Upper lobe of left lung (tissue), 6 donors: ENCODE measurements at regions not wholly inside any gene's neighbourhood (a gene's known extent, or its start where the extent isn't known, plus 50 kb on each side); places are given as distances from the start of the nearest gene placed in this dataset.

Experiments
- ATAC-seq, 2 donors: fragments of 200-7000 bp; cut with Tn5 transposase; one replicate each; pipeline ENCODE4 v1.9.1; 2022; ENCODE audit warnings: mild to moderate bottlenecking in 2 of 2, moderate library complexity in 2 of 2; ENCODE audit not compliant: low FRiP score in 2 of 2
- DNase-seq, 2 donors: peaks; one replicate each; pipeline ENCODE4 v3.0.0-alpha.2; 2019 to 2020
- H3K27ac ChIP-seq, 4 donors: fragments of 200-600 bp; sonication (generic); one replicate each; pipeline ENCODE4 v1.5.1; 2016 to 2019
- H3K27me3 ChIP-seq, 4 donors: fragments of 200-600 bp; sonication (generic); one replicate each; pipeline ENCODE4 v1.5.1; 2017 to 2019
- H3K36me3 ChIP-seq, 4 donors: fragments of 200-600 bp; sonication (generic); one replicate each; pipeline ENCODE4 v1.5.1; 2016 to 2019
- H3K4me1 ChIP-seq, 4 donors: fragments of 200-600 bp; sonication (generic); one replicate each; pipeline ENCODE4 v1.5.1; 2018 to 2019
- H3K4me3 ChIP-seq, 4 donors: fragments of 200-600 bp; sonication (generic); one replicate each; pipeline ENCODE4 v1.5.1; 2017 to 2019; ENCODE audit warnings: mild to moderate bottlenecking in 2 of 4, moderate library complexity in 1 of 4
- H3K9me3 ChIP-seq, 4 donors: fragments of 200-600 bp; sonication (generic); one replicate each; pipeline ENCODE4 v1.5.1; 2018 to 2019
- EP300 ChIP-seq, 4 donors: sonication (generic); formaldehyde crosslinking; IDR thresholded peaks; one replicate each; pipeline ENCODE4 v1.5.1; 2017; ENCODE audit warnings: antibody characterized with exemption in 4 of 4, control low read depth in 2 of 4
- POLR2A ChIP-seq, 4 donors: fragments of 450-650 bp; IDR thresholded peaks; one replicate each; pipeline ENCODE4 v1.5.1; 2016 to 2017; ENCODE audit warnings: antibody characterized with exemption in 4 of 4, mild to moderate bottlenecking in 2 of 4
- POLR2AphosphoS5 ChIP-seq, 2 donors: sonication (generic); formaldehyde crosslinking; IDR thresholded peaks; one replicate each; pipeline ENCODE4 v1.5.1; 2017; ENCODE audit warnings: antibody characterized with exemption in 2 of 2
- WGBS, 2 donors: methylation state at CpG; one replicate each; pipeline ENCODE4 v1.1.5; 2017 to 2018; 5-methylcytosine and 5-hydroxymethylcytosine counted together
- TF ChIP-seq, protein P1 (sequence below), 6 experiments: fragments of 450-650 bp in 4 of 6; fragments of 200-600 bp in 2 of 6; sonication (generic) in 2 of 6; IDR thresholded peaks; one replicate each; pipeline ENCODE4 v1.5.1; 2016 to 2019; ENCODE audit warnings: antibody characterized with exemption in 6 of 6
- donor health status: DM: no; HTN: no; CAD: no; lungs with moderate emphysema.
- donor health status: DM: no; HTN: yes; CAD: no; lungs with severe emphysema.

DNA sequence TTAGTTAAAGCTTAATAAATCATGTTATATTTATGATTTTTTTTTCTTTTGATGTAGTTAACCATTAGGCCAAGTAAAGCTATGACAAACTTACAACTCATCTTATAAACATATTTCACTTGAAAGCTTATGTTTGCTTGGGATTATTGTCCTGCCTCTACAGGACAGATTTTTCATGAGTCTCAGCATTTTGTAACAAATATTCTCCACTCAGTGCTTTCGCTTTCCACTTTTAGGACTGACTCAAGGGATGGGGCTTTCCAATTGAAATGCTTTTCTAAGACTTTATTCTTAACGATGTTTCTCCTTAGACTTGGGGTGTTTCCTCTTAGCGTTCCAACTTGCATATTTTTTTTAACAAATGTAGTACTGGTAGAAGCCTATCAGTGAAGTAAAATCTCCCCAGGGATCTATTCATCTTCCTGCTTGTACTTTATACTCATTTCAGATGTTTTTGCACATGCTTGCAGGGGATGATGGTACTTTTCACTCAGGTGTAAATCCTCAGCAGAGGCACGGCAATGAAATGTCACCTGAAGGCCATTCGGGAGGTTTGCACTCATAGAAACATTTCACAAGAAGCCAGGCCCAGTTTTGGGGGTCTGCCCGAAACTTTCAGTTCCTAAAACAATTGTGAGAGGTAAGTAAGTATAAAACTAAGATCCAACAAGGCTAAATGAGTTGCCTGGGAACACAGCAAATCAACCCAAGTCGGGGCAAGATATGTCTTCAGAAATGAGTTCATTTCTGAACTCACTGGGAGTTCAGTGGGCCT is 298.1 kb upstream of the FOXQ1 start:
- DNase-seq (no peak), ATAC-seq (no peak)
- H3K36me3 ChIP-seq, result no peaks in the 10 kb centered on the region
- no peaks in the 10 kb centered on the region for H3K4me1 ChIP-seq
- no peaks in the 10 kb centered on the region for H3K9me3 ChIP-seq
- no peak overlapping the region for H3K4me3 ChIP-seq
- TF ChIP-seq POLR2A (IDR thresholded peaks at IDR 0.05), result no peak
- no peak overlapping the region for H3K27ac ChIP-seq
- no peaks in the 10 kb centered on the region for H3K27me3 ChIP-seq
- WGBS, 2 donors, result 80 to 88% methylated on average over 7 of the region's 7 CpGs

GRCh38 chr6:1009103-1009502 is 302.8 kb upstream of the FOXQ1 start:
- Histone ChIP-seq H3K36me3 (no peaks in the 10 kb centered on the region), H3K27ac (no peak overlapping the region), H3K9me3 (no peaks in the 10 kb centered on the region), H3K27me3 (no peaks in the 10 kb centered on the region), H3K4me1 (no peaks in the 10 kb centered on the region), H3K4me3 (no peak overlapping the region)
- WGBS, 2 donors, result 70 to 86% methylated on average over 1 of the region's 1 CpG
- DNase-seq (no peak), ATAC-seq (no peak)
- TF ChIP-seq EP300 (IDR thresholded peaks at IDR 0.05), result no peak
- TF ChIP-seq, protein P1, sequence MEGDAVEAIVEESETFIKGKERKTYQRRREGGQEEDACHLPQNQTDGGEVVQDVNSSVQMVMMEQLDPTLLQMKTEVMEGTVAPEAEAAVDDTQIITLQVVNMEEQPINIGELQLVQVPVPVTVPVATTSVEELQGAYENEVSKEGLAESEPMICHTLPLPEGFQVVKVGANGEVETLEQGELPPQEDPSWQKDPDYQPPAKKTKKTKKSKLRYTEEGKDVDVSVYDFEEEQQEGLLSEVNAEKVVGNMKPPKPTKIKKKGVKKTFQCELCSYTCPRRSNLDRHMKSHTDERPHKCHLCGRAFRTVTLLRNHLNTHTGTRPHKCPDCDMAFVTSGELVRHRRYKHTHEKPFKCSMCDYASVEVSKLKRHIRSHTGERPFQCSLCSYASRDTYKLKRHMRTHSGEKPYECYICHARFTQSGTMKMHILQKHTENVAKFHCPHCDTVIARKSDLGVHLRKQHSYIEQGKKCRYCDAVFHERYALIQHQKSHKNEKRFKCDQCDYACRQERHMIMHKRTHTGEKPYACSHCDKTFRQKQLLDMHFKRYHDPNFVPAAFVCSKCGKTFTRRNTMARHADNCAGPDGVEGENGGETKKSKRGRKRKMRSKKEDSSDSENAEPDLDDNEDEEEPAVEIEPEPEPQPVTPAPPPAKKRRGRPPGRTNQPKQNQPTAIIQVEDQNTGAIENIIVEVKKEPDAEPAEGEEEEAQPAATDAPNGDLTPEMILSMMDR (IDR thresholded peaks at IDR 0.05), result no peak
- TF ChIP-seq POLR2AphosphoS5 (IDR thresholded peaks at IDR 0.05), result no peak
- TF ChIP-seq POLR2A (IDR thresholded peaks at IDR 0.05), result no peak

- no peaks in the 10 kb centered on the region for H3K9me3 ChIP-seq
- no peak overlapping the region for H3K4me3 ChIP-seq
- no peaks in the 10 kb centered on the region for H3K4me1 ChIP-seq
- ATAC-seq, result no peak
- no peaks in the 10 kb centered on the region for H3K27me3 ChIP-seq
- H3K27ac ChIP-seq, result no peak overlapping the region
- TF ChIP-seq POLR2A (IDR thresholded peaks at IDR 0.05) (no peak), POLR2AphosphoS5 (IDR thresholded peaks at IDR 0.05) (no peak), EP300 (IDR thresholded peaks at IDR 0.05) (no peak)
- TF ChIP-seq, protein P1 (IDR thresholded peaks at IDR 0.05), result no peak
- no peaks in the 10 kb centered on the region for H3K36me3 ChIP-seq
- WGBS, 2 donors, result 71 to 78% methylated on average over 1 to 4 of the region's 4 CpGs
- no peak for DNase-seq
Measured at GRCh38 chr6:1007159-1007558, 304.7 kb upstream of the FOXQ1 start.

DNA sequence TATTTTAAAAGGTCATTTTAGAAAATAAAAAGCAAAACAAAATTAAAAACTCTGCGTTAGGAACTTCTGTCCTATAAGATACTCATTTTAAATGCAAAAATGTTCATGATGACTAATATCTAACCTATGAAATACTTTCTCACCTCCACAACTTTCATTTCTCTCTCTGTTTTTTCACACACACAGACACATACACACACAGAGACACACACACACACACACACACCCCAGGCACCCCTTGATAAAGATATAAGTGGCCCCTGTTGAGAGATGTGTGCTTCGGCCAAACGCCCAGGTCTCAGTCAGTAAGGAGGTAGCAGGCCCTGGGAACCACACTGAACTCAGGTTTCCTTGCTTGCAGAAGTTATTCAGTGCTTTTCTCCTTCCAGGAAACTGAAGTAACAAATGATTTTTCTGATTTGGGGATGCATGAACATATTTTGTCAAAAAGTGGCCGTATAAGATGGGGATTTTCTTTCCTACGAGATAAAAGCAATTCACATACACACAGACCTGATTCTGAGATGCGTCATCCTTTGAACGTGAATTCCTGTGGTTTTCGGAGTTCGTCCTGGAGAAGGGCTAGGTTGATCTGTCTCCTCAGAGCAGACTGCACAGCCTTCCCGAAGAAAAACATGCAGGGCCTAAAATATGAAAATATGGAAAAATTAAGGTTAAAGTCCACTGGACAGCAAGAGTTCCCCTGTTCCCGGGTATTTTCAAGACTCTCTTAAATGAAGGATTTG is 306.8 kb upstream of the FOXQ1 start:
- no peak overlapping the region for H3K27ac ChIP-seq
- ATAC-seq, result no peak
- no peaks in the 10 kb centered on the region for H3K4me1 ChIP-seq
- no peak overlapping the region for H3K4me3 ChIP-seq
- no peaks in the 10 kb centered on the region for H3K9me3 ChIP-seq
- no peaks in the 10 kb centered on the region for H3K36me3 ChIP-seq
- TF ChIP-seq POLR2A (IDR thresholded peaks at IDR 0.05) (no peak), EP300 (IDR thresholded peaks at IDR 0.05) (no peak), POLR2AphosphoS5 (IDR thresholded peaks at IDR 0.05) (no peak)
- TF ChIP-seq, protein P1 (IDR thresholded peaks at IDR 0.05), result no peak
- DNase-seq, result no peak
- WGBS, 2 donors, result 89% methylated on average over 11 of the region's 11 CpGs
- H3K27me3 ChIP-seq, result no peaks in the 10 kb centered on the region

GRCh38 chr6:1003394-1004160 is 308.3 kb upstream of the FOXQ1 start:
- no peak overlapping the region for H3K4me3 ChIP-seq
- no peaks in the 10 kb centered on the region for H3K27me3 ChIP-seq
- WGBS, 2 donors, result 95% methylated on average over 36 to 37 of the region's 37 CpGs
- no peak for ATAC-seq
- DNase-seq, result peak in 1 of 2 donors; percentile 62
- H3K9me3 ChIP-seq, result no peaks in the 10 kb centered on the region
- TF ChIP-seq POLR2AphosphoS5 (IDR thresholded peaks at IDR 0.05) (no peak), EP300 (IDR thresholded peaks at IDR 0.05) (no peak), POLR2A (IDR thresholded peaks at IDR 0.05) (no peak)
- H3K27ac ChIP-seq, result no peak overlapping the region
- H3K36me3 ChIP-seq, result no peaks in the 10 kb centered on the region
- no peaks in the 10 kb centered on the region for H3K4me1 ChIP-seq
